WTC11 (cell line): ENCODE measurements at regions not wholly inside any gene's neighbourhood (a gene's known extent, or its start where the extent isn't known, plus 50 kb on each side); places are given as distances from the start of the nearest gene placed in this dataset.

Source experiments
- ATF1 ChIP-seq: sonication (generic); formaldehyde crosslinking; IDR thresholded peaks from 2 replicates; pipeline ENCODE4 v1.8.1; 2023; ENCODE audit warnings: mild to moderate bottlenecking, moderate library complexity, missing genetic modification reagents
- CREM ChIP-seq: sonication (generic); formaldehyde crosslinking; IDR thresholded peaks from 2 replicates; pipeline ENCODE4 v1.8.1; 2022; ENCODE audit warnings: mild to moderate bottlenecking, missing genetic modification reagents, moderate library complexity
- CTCF ChIP-seq: fragments of 200-600 bp; IDR thresholded peaks from 2 replicates; pipeline ENCODE4 v1.8.0; 2022; ENCODE audit warnings: antibody characterized with exemption
- FOXJ3 ChIP-seq: sonication (generic); formaldehyde crosslinking; IDR thresholded peaks from 2 replicates; pipeline ENCODE4 v1.9.0; 2021; ENCODE audit warnings: missing genetic modification reagents, mild to moderate bottlenecking, borderline replicate concordance
- JUN ChIP-seq: sonication (generic); formaldehyde crosslinking; IDR thresholded peaks from 2 replicates; pipeline ENCODE4 v1.8.0; 2023; ENCODE audit warnings: mild to moderate bottlenecking, missing genetic modification reagents
- MAX ChIP-seq: sonication (generic); formaldehyde crosslinking; IDR thresholded peaks from 2 replicates; pipeline ENCODE4 v1.8.0; 2022; ENCODE audit warnings: mild to moderate bottlenecking, missing genetic modification reagents
- NFYB ChIP-seq: sonication (generic); formaldehyde crosslinking; conservative IDR thresholded peaks from 2 replicates; pipeline ENCODE4 v1.8.0; 2022; ENCODE audit warnings: low read depth, missing genetic modification reagents
- PRRX2 ChIP-seq: fragments of 250-450 bp; sonication (Bioruptor Pico); IDR thresholded peaks from 2 replicates; pipeline ENCODE4 v1.8.0; 2021; ENCODE audit warnings: mild to moderate bottlenecking
- SMAD3 ChIP-seq: sonication (generic); formaldehyde crosslinking; IDR thresholded peaks from 2 replicates; pipeline ENCODE4 v1.8.0; 2022; ENCODE audit warnings: missing genetic modification reagents, mild to moderate bottlenecking, borderline replicate concordance
- TEAD1 ChIP-seq: sonication (generic); formaldehyde crosslinking; IDR thresholded peaks from 2 replicates; pipeline ENCODE4 v1.8.0; 2022; ENCODE audit warnings: mild to moderate bottlenecking, missing genetic modification reagents
- ZMAT4 ChIP-seq: fragments of 250-450 bp; sonication (Bioruptor Pico); IDR thresholded peaks from 2 replicates; pipeline ENCODE4 v1.9.0; 2021; ENCODE audit warnings: mild to moderate bottlenecking
- TF ChIP-seq, protein P1 (sequence below): sonication (generic); formaldehyde crosslinking; IDR thresholded peaks from 2 replicates; pipeline ENCODE4 v1.8.1; 2022; ENCODE audit warnings: low read depth, missing genetic modification reagents, borderline replicate concordance

DNA sequence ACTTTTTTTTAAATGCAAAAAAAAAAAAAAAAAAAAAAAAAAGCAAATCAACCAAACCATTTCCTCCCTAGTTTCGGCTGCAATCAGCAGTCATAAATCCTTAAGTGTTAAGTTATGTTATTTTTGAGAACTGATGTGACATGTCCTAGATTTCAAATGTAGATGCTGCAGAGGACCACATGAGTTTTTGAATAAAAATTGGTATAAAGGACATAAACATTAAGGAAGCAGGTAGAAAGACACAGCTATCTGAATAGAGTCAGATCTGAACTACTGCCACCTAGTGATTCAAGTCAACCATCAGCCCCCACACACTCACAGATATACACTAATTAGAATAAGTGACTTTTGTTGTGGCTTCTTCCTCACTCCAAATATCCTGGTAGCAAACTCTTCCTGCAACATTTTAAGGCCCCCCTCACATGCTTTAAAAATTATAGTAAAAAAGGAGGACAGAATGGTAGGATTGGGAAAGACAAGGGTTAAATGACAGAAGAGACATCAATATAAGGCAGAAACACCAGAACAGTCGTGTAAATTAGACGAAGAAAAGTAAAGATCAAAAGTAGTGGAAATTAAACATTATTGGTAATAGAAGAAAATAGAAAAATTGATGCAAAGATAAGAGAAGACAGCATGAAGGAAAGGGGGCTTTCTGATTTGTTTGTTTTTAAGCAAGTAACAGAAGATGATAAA is 394.5 kb upstream of the ATP2B1 start:
- 0 out of 2 replicates have a peak, but pooled peaks have one; percentile 24 for TF ChIP-seq CTCF
- TF ChIP-seq NFYB (CRISPR knock-in tag), result no peak
- no peak for TF ChIP-seq MAX (CRISPR knock-in tag)
- no peak for TF ChIP-seq ATF1 (CRISPR knock-in tag)
- TF ChIP-seq PRRX2 (CRISPR knock-in tag), result no peak
- TF ChIP-seq JUN, result no peak
- TF ChIP-seq, protein P1, sequence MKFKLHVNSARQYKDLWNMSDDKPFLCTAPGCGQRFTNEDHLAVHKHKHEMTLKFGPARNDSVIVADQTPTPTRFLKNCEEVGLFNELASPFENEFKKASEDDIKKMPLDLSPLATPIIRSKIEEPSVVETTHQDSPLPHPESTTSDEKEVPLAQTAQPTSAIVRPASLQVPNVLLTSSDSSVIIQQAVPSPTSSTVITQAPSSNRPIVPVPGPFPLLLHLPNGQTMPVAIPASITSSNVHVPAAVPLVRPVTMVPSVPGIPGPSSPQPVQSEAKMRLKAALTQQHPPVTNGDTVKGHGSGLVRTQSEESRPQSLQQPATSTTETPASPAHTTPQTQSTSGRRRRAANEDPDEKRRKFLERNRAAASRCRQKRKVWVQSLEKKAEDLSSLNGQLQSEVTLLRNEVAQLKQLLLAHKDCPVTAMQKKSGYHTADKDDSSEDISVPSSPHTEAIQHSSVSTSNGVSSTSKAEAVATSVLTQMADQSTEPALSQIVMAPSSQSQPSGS (CRISPR knock-in tag), result no peak
- no peak for TF ChIP-seq CREM
- TF ChIP-seq TEAD1 (CRISPR knock-in tag), result no peak
- no peak for TF ChIP-seq FOXJ3 (CRISPR knock-in tag)
- TF ChIP-seq ZMAT4 (CRISPR knock-in tag), result no peak
- TF ChIP-seq SMAD3 (CRISPR knock-in tag), result no peak
